Thyroid gland (tissue), 4 donors: ENCODE measurements at regions not wholly inside any gene's neighbourhood (a gene's known extent, or its start where the extent isn't known, plus 50 kb on each side); places are given as distances from the start of the nearest gene placed in this dataset.
"Not testable (repeated sequence)": the region's sequence is repeated elsewhere in the genome, so short reads cannot be mapped to it uniquely, and the experiment has no call there.

Experiments
- DNase-seq, 2 donors: peaks; one replicate each; pipeline ENCODE4 v3.0.0-alpha.2; 2019
- H3K27ac ChIP-seq, 3 donors: fragments of 200-600 bp; sonication (generic); 1 replicate in 2 of 3; 2 replicates in 1 of 3; pipeline ENCODE4 v1.5.1; 2016 to 2019; ENCODE audit warnings: mild to moderate bottlenecking in 1 of 3, moderate library complexity in 1 of 3
- H3K27me3 ChIP-seq: fragments of 200-600 bp; sonication (generic); one replicate; pipeline ENCODE4 v1.5.1; 2019
- H3K36me3 ChIP-seq, 2 donors: fragments of 200-600 bp; sonication (generic); one replicate each; pipeline ENCODE4 v1.5.1; 2016 to 2019
- H3K4me1 ChIP-seq, 2 donors: fragments of 200-600 bp; sonication (generic); one replicate each; pipeline ENCODE4 v1.5.1; 2017 to 2019
- H3K4me3 ChIP-seq, 3 donors: fragments of 200-600 bp; sonication (generic); replicated peaks in 1 of 3; 1 replicate in 2 of 3; 2 replicates in 1 of 3; pipeline ENCODE4 v1.5.1; 2016; ENCODE audit warnings: mild to moderate bottlenecking in 1 of 3
- H3K9me3 ChIP-seq: fragments of 200-600 bp; sonication (generic); one replicate; pipeline ENCODE4 v1.5.1; 2017
- POLR2A ChIP-seq, 2 donors: fragments of 450-650 bp; IDR thresholded peaks; one replicate each; pipeline ENCODE4 v1.6.1; 2017; ENCODE audit warnings: antibody characterized with exemption in 2 of 2, mild to moderate bottlenecking in 2 of 2, moderate library complexity in 1 of 2
- WGBS, 2 donors: methylation state at CpG; one replicate each; pipeline ENCODE4 v1.1.5; 2017; 5-methylcytosine and 5-hydroxymethylcytosine counted together
- intact Hi-C: fragments of 100-400 bp; cut with DNase I; formaldehyde crosslinking; loops from one replicate; pipeline ENCODE4 v1.15.1; 2023
- TF ChIP-seq, protein P1 (sequence below), 6 experiments: fragments of 200-600 bp in 3 of 6; fragments of 450-650 bp in 3 of 6; sonication (generic) in 3 of 6; IDR thresholded peaks; one replicate each; pipeline ENCODE4 v1.5.1; 2016 to 2019; ENCODE audit warnings: antibody characterized with exemption in 6 of 6, mild to moderate bottlenecking in 2 of 6, inconsistent platforms in 1 of 6, moderate library complexity in 1 of 6

DNA sequence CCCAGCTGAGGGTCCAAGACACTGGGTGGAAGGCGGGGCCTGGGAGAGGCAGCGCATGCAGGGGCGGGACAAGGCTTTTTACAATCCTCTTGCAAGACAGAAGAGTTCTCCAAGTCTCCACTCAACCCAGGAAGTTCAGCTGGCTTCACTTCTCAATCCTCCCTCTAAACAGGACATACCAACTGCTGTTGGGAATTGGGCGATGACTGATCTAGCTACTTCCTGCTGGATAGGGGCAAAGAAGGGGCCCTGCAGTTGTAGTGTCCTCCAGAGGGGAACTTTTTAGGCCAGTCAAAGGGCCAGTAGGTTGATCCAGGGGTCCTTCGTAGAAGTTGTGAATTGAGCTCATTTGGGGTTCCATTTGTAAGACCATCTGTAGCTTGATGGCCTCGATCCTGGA is 94.6 kb upstream of the TERB2 start:
- Histone ChIP-seq H3K27me3 (no peaks in the 10 kb centered on the region), H3K4me1 (peaks cover 6 to 8% of the 10 kb centered on the region in 2 donors), H3K27ac (peak overlapping the region in 1 of 3 donors; percentile 79), H3K36me3 (no peaks in the 10 kb centered on the region), H3K9me3 (no peaks in the 10 kb centered on the region), H3K4me3 (no peak overlapping the region)
- WGBS, 2 donors: 94 to 97% methylated on average over 3 to 6 of the region's 6 CpGs
- DNase-seq: no peak
- TF ChIP-seq, protein P1, sequence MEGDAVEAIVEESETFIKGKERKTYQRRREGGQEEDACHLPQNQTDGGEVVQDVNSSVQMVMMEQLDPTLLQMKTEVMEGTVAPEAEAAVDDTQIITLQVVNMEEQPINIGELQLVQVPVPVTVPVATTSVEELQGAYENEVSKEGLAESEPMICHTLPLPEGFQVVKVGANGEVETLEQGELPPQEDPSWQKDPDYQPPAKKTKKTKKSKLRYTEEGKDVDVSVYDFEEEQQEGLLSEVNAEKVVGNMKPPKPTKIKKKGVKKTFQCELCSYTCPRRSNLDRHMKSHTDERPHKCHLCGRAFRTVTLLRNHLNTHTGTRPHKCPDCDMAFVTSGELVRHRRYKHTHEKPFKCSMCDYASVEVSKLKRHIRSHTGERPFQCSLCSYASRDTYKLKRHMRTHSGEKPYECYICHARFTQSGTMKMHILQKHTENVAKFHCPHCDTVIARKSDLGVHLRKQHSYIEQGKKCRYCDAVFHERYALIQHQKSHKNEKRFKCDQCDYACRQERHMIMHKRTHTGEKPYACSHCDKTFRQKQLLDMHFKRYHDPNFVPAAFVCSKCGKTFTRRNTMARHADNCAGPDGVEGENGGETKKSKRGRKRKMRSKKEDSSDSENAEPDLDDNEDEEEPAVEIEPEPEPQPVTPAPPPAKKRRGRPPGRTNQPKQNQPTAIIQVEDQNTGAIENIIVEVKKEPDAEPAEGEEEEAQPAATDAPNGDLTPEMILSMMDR (IDR thresholded peaks at IDR 0.05): no peak
- TF ChIP-seq POLR2A (IDR thresholded peaks at IDR 0.05): no peak
- intact Hi-C loops: no loop called here

DNA sequence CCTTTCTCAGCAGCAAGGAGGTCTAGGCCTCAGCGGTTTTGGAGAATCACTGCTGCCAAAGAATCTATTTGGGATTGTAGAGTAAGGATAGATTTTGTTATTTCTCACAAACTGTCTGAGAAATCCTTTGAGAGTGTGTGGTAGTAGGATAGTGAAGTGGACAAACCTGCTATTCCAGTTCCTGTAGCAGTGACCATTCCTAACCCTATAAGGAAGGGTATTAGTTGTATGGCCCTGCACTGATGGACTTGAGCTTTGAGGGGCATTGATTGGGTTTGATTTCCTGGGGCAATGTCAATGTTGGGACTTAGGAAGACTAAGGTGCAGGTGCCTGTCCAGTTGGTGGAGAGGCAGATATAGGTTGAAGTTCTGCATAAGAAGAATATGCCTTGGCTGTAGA is 93.6 kb upstream of the TERB2 start:
- H3K9me3 ChIP-seq, intact Hi-C loops, H3K4me1 ChIP-seq, H3K4me3 ChIP-seq, H3K36me3 ChIP-seq, H3K27me3 ChIP-seq, DNase-seq: not testable (repeated sequence)
- 19 to 27% methylated on average over 1 of the region's 1 CpG for WGBS, 2 donors
- peak overlapping the region in 2 of 3 donors; percentile 37 to 79 for H3K27ac ChIP-seq

DNA sequence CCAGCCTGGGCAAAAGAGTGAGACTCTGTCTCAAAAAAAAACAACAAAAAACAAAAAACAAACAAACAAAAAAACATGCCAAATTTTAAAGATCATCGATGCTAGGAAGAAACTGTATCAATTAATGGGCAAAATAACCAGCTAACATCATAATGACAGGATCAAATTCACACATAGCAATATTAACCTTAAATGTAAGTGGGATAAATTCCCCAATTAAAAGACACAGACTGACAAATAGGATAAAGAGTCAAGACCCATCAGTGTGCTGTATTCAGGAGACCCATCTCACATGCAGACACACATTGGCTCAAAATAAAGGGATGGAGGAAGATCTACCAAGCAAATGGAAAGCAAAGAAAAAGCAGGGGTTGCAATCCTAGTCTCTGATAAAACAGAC is 88.4 kb upstream of the TERB2 start:
- DNase-seq, H3K4me1 ChIP-seq, H3K27ac ChIP-seq, H3K4me3 ChIP-seq, H3K27me3 ChIP-seq, intact Hi-C loops, H3K9me3 ChIP-seq, H3K36me3 ChIP-seq: not testable (repeated sequence)
- WGBS, 2 donors: 93 to 95% methylated on average over 1 of the region's 1 CpG

DNA sequence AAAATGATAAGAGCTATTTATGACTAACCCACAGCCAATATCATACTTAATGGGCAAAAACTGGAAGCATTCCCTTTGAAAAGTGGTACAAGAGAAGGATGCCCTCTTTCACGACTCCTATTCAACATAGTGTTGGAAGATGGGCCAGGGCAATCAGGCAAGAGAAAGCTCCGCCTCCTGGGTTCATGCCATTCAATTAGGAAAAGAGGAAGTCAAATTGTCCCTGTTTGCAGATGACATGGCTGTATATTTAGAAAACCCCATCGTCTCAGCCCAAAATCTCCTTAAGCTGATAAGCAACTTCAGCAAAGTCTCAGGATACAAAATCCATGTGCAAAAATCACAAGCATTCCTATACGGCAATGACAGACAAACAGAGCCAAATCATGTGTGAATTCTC is 86.4 kb upstream of the TERB2 start:
- H3K4me1 ChIP-seq, H3K4me3 ChIP-seq, H3K27me3 ChIP-seq, H3K36me3 ChIP-seq, DNase-seq, H3K9me3 ChIP-seq, H3K27ac ChIP-seq, intact Hi-C loops: not testable (repeated sequence)
- WGBS, 2 donors: 84 to 86% methylated on average over 4 of the region's 4 CpGs

DNA sequence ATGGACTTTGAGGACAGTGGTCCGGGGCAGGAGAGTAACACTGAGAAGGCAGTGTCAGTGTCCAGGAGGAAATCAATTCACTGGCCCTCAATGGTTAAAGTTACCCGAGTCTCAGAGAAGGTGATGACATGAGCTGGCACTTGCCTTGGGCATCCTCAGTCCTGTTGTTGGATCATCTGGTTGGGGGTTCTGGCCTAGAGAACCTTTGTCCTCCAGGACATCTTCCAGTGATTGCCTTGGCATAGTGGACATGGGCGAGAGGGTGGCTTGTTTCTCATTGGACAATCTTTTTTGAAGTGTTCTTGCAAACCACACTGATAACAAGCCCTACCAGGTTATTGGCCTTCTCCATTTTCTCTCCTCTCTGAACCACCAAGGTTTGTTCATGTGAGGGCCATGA is 83.4 kb upstream of the TERB2 start:
- no peaks in the 10 kb centered on the region for H3K36me3 ChIP-seq
- intact Hi-C loops: no loop called here
- H3K4me3 ChIP-seq: no peak overlapping the region
- DNase-seq: no peak
- H3K27ac ChIP-seq: no peak overlapping the region
- H3K9me3 ChIP-seq: no peaks in the 10 kb centered on the region
- TF ChIP-seq POLR2A (IDR thresholded peaks at IDR 0.05): no peak
- TF ChIP-seq, protein P1 (IDR thresholded peaks at IDR 0.05): no peak
- no peaks in the 10 kb centered on the region for H3K4me1 ChIP-seq
- 86 to 92% methylated on average over 3 of the region's 3 CpGs for WGBS, 2 donors
- H3K27me3 ChIP-seq: no peaks in the 10 kb centered on the region

DNA sequence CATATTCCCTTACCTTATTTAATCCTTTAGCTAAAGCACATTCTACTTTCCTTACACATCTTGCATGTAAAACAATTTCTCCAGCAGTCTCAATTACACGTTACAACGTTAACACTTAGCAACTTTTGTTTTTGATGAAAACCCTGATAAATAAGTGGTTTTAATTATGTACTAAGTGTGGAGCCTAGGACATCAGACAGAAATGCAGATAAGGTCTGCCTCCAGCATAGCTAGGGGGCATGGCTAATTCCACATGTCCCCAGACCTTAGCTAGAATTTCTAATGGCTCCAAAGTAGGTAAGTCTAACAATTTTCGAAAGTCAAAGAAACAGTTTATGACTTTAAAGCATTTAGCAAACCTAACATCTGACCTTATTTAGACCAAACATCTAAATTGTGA is 77.4 kb upstream of the TERB2 start:
- TF ChIP-seq, protein P1 (IDR thresholded peaks at IDR 0.05): no peak
- TF ChIP-seq POLR2A (IDR thresholded peaks at IDR 0.05): no peak
- no peaks in the 10 kb centered on the region for H3K36me3 ChIP-seq
- H3K4me1 ChIP-seq: peaks cover 0 to 5% of the 10 kb centered on the region in 2 donors
- 96 to 97% methylated on average over 3 of the region's 3 CpGs for WGBS, 2 donors
- intact Hi-C loops: no loop called here
- no peak overlapping the region for H3K27ac ChIP-seq
- no peak overlapping the region for H3K4me3 ChIP-seq
- no peaks in the 10 kb centered on the region for H3K9me3 ChIP-seq
- H3K27me3 ChIP-seq: no peaks in the 10 kb centered on the region
- no peak for DNase-seq

DNA sequence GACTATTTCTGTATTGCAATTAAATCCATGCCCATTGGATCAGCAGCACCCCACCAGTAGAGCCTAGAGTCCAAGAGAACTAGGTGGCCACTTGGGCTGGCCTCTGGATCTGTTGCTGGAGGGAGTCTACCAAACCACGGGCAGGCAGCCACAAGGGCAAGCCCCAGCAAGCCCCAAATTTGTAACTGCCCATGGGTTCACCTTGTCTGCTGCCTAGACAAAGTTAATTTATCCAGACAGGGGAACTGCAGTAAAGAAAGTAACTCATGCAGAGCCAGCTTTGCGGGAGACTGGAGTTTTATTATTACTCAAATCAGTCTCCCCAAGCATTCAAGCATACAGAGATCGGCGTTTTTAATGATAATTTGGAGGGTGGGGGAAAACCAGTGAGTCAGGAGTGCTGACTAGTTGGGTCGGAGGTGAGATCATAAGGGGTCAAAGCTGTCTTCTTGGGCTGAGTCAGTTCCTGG is 74.0 kb upstream of the TERB2 start:
- Histone ChIP-seq H3K36me3 (no peaks in the 10 kb centered on the region), H3K4me3 (no peak overlapping the region), H3K4me1 (peaks cover 0 to 5% of the 10 kb centered on the region in 2 donors), H3K9me3 (no peaks in the 10 kb centered on the region), H3K27ac (no peak overlapping the region), H3K27me3 (no peaks in the 10 kb centered on the region)
- DNase-seq: peak in 1 of 2 donors; percentile 9
- TF ChIP-seq, protein P1 (IDR thresholded peaks at IDR 0.05): no peak
- intact Hi-C loops: no loop called here
- 53 to 59% methylated on average over 5 of the region's 5 CpGs for WGBS, 2 donors
